ENCODE measurements at regions not wholly inside any gene's neighbourhood (a gene's known extent, or its start where the extent isn't known, plus 50 kb on each side); places are given as distances from the start of the nearest gene placed in this dataset.
A peak's percentile ranks its signal among the peaks of the same experiment; 100 is the strongest.

- DNase-seq (ENCODE audit: low read depth) = no peak
Measured at GRCh38 chr21:15233611-15234010, 168.8 kb upstream of the NRIP1 start.

- DNase-seq (ENCODE audit: low read depth) = no peak
Measured at GRCh38 chr21:15236111-15236510, 171.3 kb upstream of the NRIP1 start.

DNA sequence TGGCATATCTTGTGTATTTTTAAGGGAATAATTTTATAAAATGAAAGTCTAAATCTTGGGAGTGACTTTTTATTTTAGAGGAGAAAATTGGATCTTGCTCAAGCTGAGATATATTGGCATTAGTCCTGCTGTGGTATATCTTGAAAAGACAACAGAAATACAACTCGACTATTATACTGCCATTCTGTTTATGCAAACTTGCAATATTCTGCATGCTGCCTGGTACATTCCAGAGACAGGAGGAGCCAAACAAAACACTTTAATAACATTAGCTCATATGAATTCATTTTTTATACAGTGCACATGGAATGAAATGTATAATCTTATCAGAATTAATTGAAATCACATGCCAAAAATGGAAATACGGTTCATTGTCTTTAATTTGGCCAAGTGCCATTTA lies 176.0 kb upstream of the NRIP1 start:
- no peak for DNase-seq (ENCODE audit: low read depth)

DNA sequence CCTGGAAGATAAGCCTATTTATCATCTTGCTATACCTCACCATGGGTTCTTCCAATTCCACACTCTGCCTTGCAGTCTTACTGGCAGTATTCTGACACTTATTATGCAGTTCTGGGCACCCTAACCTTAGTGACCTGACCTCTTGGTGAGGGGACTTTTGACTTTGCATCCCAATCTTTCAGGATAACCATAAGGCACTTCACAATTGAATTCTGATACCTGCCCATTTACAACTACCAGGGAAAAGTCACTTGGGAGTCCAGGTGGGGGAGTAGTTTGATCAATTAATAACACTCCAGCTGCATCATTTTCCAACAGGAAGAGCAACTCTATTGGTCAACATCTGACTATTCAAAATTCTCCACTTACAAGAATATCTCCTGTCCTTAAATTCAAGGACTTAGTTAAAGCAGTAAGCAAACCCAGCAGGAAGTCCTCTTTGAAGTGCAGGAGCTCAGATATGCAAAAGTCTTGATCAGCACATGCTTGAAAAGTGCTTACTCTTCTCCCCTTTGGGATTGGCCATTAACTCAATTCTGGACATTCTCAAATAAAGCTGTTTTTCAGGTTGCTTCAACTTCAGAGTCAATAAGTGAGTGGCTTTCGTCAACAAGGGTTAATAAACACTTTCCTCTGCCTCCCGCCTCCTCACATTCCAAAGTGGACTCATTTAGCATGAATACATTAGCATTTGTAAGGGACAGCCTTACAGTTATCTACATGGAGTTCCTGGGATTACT lies 177.4 kb upstream of the NRIP1 start:
- no peak for DNase-seq (ENCODE audit: low read depth)

GRCh38 chr21:15242906-15243305 lies 178.1 kb upstream of the NRIP1 start:
- DNase-seq (ENCODE audit: low read depth) = no peak

GRCh38 chr21:15243406-15243805 lies 178.6 kb upstream of the NRIP1 start:
- DNase-seq (ENCODE audit: low read depth) = no peak

DNA sequence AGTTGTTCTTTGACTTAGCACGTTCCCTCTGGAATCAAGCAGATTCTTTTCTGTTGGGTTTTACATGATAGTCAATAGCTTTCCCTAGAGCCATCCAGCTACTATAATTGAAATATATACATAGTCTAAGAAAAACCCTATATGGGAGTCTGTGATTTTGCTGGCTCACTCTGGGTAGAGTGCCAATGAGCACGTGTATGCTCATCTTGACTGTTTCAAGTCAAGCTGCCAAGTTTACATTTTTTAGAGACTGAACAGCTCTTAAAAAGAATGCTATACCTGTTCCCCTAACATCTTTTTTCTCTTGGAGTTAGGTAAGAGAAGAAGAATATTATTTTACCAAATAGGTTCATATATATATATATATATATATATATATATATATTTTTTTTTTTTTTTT lies 182.8 kb upstream of the NRIP1 start:
- DNase-seq (ENCODE audit: low read depth) = no peak

GRCh38 chr21:15249285-15249993 lies 184.6 kb upstream of the NRIP1 start:
- peak; percentile 89 for DNase-seq (ENCODE audit: low read depth)

GRCh38 chr21:15250384-15250783 lies 185.6 kb upstream of the NRIP1 start:
- peak; percentile 61 for DNase-seq (ENCODE audit: low read depth)

DNA sequence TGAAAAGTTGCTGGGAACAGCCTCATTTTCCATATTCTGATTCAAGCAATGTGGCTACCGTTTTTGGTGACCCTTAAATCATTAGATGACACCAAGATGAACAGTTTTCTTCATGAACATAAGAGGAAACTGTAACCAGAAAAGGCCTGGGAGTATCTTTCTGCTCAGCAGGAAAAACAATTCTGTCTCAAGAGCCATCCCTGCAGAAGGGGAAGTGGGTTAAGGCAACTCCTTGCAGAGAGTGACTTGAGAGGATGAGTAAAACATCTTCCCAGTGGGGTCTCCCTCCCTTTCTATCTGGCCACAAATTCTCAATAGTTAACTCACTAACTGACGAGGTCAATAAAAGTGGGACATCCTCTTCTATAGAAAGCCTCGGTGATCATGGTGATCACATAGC lies 187.6 kb upstream of the NRIP1 start:
- DNase-seq (ENCODE audit: low read depth) = no peak

- no peak for DNase-seq (ENCODE audit: low read depth)
Measured at GRCh38 chr21:15254111-15254510, 189.3 kb upstream of the NRIP1 start.

GRCh38 chr21:15255261-15255660 lies 190.5 kb upstream of the NRIP1 start:
- DNase-seq (ENCODE audit: low read depth) = no peak

DNA sequence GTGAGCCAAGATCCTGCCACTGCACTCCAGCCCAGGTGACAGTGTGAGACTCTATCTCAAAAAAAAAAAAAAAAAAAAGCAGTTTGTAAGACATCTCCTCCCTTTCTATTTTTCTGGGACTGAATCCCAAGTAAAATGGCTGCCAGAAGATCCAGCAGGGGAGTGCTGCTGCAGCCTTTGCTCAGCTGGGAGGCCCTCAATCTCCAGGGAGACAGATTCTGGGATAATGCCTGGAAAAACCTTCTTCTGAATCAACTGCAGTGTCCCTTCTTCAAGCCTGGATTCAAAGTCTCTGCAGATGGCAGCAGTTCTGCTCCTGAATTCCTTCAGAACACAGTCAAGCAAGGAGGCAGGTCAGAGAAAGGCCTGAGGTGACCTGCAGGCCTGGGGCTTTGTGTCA lies 191.0 kb upstream of the NRIP1 start:
- no peak for DNase-seq (ENCODE audit: low read depth)

- no peak for DNase-seq (ENCODE audit: low read depth)
Measured at GRCh38 chr21:15256996-15257395, 192.2 kb upstream of the NRIP1 start.

- DNase-seq (ENCODE audit: low read depth) = no peak
Measured at GRCh38 chr21:15257646-15258045, 192.8 kb upstream of the NRIP1 start.

GRCh38 chr21:15259824-15260223 lies 195.0 kb upstream of the NRIP1 start:
- no peak for DNase-seq (ENCODE audit: low read depth)

GRCh38 chr21:15260604-15261003 lies 195.8 kb upstream of the NRIP1 start:
- DNase-seq (ENCODE audit: low read depth) = no peak

DNA sequence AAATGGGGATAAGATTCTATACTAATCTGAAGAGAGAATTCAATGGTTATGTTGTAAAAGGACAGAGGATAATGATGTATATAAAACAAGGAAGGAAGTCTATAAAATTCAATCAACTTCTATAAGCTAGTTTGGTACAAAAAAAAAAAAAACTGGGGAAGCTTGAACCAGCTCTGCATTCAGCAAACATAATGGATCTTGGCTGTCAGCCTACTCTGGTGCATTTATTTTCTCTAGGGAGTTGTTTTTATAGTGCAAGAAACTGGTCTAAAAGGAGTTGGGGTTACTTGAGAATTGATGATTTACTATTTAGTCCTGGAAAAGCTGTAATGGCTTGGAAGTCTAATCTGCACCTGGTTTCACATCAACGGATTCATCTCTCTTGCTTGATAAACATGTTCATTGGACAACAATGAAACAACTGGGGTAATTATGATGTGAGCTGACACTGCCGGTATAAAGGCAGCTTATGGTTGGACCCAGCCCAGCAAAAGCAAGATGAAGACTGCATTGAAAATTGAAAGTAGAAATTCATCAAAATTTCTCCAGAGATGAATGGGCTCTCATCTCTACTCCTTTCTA lies 199.4 kb upstream of the NRIP1 start:
- DNase-seq (ENCODE audit: low read depth) = no peak

- no peak for DNase-seq (ENCODE audit: low read depth)
Measured at GRCh38 chr21:15272171-15272570, 207.4 kb upstream of the NRIP1 start.

DNA sequence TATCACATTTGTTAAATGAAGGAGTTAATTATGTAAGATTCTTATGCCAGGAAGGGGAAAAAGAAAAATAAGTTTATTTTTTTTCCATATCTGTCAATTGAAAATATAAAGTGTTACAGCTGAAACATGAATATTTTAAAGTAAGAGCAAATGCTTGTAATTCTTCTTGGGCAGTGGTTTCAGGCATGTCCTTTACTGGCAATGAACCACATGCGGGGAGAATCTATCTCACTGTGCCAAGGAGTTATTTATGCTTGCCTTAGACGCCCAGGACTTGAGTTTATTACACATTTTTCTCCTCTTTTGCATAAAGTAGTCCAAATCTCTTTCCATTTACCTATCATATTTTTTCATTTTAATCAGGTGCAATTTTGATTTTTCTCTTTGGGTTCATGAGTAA lies 207.8 kb upstream of the NRIP1 start:
- peak; percentile 62 for DNase-seq (ENCODE audit: low read depth)

- DNase-seq (ENCODE audit: low read depth) = no peak
Measured at GRCh38 chr21:15273244-15273643, 208.4 kb upstream of the NRIP1 start.

GRCh38 chr21:15274701-15275485 lies 210.1 kb upstream of the NRIP1 start:
- no peak for DNase-seq (ENCODE audit: low read depth)
